ACC112 (cell line): ENCODE measurements at regions not wholly inside any gene's neighbourhood (a gene's known extent, or its start where the extent isn't known, plus 50 kb on each side); places are given as distances from the start of the nearest gene placed in this dataset.
"Not testable (repeated sequence)": the region's sequence is repeated elsewhere in the genome, so short reads cannot be mapped to it uniquely, and the experiment has no call there.

Experiments used
- H2AFZ ChIP-seq: fragments of 200-600 bp; sonication (generic); one replicate; pipeline ENCODE4 v1.6.0; 2017; ENCODE audit warnings: antibody characterized with exemption, low read length; ENCODE audit not compliant: unreplicated experiment
- H3K27ac ChIP-seq: fragments of 200-600 bp; sonication (generic); 2 replicates; pipeline ENCODE4 v1.5.1; 2014; ENCODE audit warnings: low read depth, mild to moderate bottlenecking, antibody characterized with exemption, low read length, moderate library complexity
- H3K27me3 ChIP-seq: fragments of 200-600 bp; sonication (generic); 2 replicates; pipeline ENCODE4 v1.6.1; 2014; ENCODE audit warnings: mild to moderate bottlenecking, antibody characterized with exemption, low read length, moderate library complexity, mixed read lengths; ENCODE audit not compliant: insufficient read depth
- H3K36me3 ChIP-seq: fragments of 200-600 bp; sonication (generic); 2 replicates; pipeline ENCODE4 v1.6.1; 2016; ENCODE audit warnings: mild to moderate bottlenecking, antibody characterized with exemption, low read length, moderate library complexity, mixed read lengths; ENCODE audit not compliant: insufficient read depth
- H3K4me1 ChIP-seq: fragments of 200-600 bp; sonication (generic); one replicate; pipeline ENCODE4 v1.6.1; 2016; ENCODE audit warnings: low read length, mixed read lengths; ENCODE audit not compliant: insufficient read depth, unreplicated experiment, control insufficient read depth
- H3K4me3 ChIP-seq: fragments of 200-600 bp; sonication (generic); 2 replicates; pipeline ENCODE4 v1.5.1; 2014; ENCODE audit warnings: mild to moderate bottlenecking, low read depth, low read length
- H3K79me2 ChIP-seq: fragments of 200-600 bp; sonication (generic); one replicate; pipeline ENCODE4 v1.6.0; 2016; ENCODE audit warnings: low read length; ENCODE audit not compliant: control insufficient read depth, unreplicated experiment, insufficient read depth

- H3K4me1 ChIP-seq: peaks cover 70% of the 10 kb centered on the region
- not testable (repeated sequence) for H3K4me3 ChIP-seq, H3K27ac ChIP-seq, H3K36me3 ChIP-seq, H2AFZ ChIP-seq, H3K27me3 ChIP-seq, H3K79me2 ChIP-seq
Observed at GRCh38 chr2:215533716-215534115, 97.8 kb upstream of the FN1 start.

- peak overlapping the region; percentile 27 for H2AFZ ChIP-seq
- peaks cover 3% of the 10 kb centered on the region for H3K79me2 ChIP-seq
- peaks cover 76% of the 10 kb centered on the region for H3K4me1 ChIP-seq
- H3K4me3 ChIP-seq: no peak overlapping the region
- no peaks in the 10 kb centered on the region for H3K27me3 ChIP-seq
- 0 out of 2 replicates have a peak, but pooled peaks cover 2% of the 10 kb centered on the region for H3K36me3 ChIP-seq
- H3K27ac ChIP-seq: peak overlapping the region; percentile 98
Observed at GRCh38 chr2:215532844-215533243, 97.0 kb upstream of the FN1 start.

- Histone ChIP-seq H3K4me1 (peaks cover 71% of the 10 kb centered on the region), H3K36me3 (0 out of 2 replicates have a peak, but pooled peaks cover 2% of the 10 kb centered on the region), H3K79me2 (peaks cover 3% of the 10 kb centered on the region), H2AFZ (peak overlapping the region; percentile 10), H3K27ac (peak overlapping the region; percentile 98), H3K4me3 (peak overlapping the region; percentile 18; the same call in 1 of the 2 replicates), H3K27me3 (no peaks in the 10 kb centered on the region)
Observed at GRCh38 chr2:215531284-215531683, 95.4 kb upstream of the FN1 start.

- no peak overlapping the region for H2AFZ ChIP-seq
- H3K27me3 ChIP-seq: no peaks in the 10 kb centered on the region
- H3K4me1 ChIP-seq: peaks cover 62% of the 10 kb centered on the region
- H3K4me3 ChIP-seq: peak overlapping the region; percentile 37; the same call in 1 of the 2 replicates
- H3K27ac ChIP-seq: peak overlapping the region; percentile 98
- 0 out of 2 replicates have a peak, but pooled peaks cover 2% of the 10 kb centered on the region for H3K36me3 ChIP-seq
- peaks cover 3% of the 10 kb centered on the region for H3K79me2 ChIP-seq
Observed at GRCh38 chr2:215530191-215530968, 94.5 kb upstream of the FN1 start.

GRCh38 chr2:215529271-215529670 lies 93.4 kb upstream of the FN1 start:
- Histone ChIP-seq H3K4me3 (peak overlapping the region; percentile 37), H3K4me1 (peaks cover 57% of the 10 kb centered on the region), H3K79me2 (peaks cover 3% of the 10 kb centered on the region), H2AFZ (no peak overlapping the region), H3K27ac (peak overlapping the region; percentile 98), H3K36me3 (0 out of 2 replicates have a peak, but pooled peaks cover 2% of the 10 kb centered on the region), H3K27me3 (no peaks in the 10 kb centered on the region)

GRCh38 chr2:215528555-215528954 lies 92.7 kb upstream of the FN1 start:
- H3K4me1 ChIP-seq: peaks cover 57% of the 10 kb centered on the region
- peak overlapping the region; percentile 19; the same call in 1 of the 2 replicates for H3K4me3 ChIP-seq
- peak overlapping the region; percentile 98 for H3K27ac ChIP-seq
- no peaks in the 10 kb centered on the region for H3K27me3 ChIP-seq
- H2AFZ ChIP-seq: no peak overlapping the region
- peaks cover 3% of the 10 kb centered on the region for H3K79me2 ChIP-seq
- 0 out of 2 replicates have a peak, but pooled peaks cover 2% of the 10 kb centered on the region for H3K36me3 ChIP-seq

GRCh38 chr2:215527736-215528135 lies 91.9 kb upstream of the FN1 start:
- no peaks in the 10 kb centered on the region for H3K36me3 ChIP-seq
- peaks cover 56% of the 10 kb centered on the region for H3K4me1 ChIP-seq
- peaks cover 3% of the 10 kb centered on the region for H3K79me2 ChIP-seq
- peak overlapping the region; percentile 98 for H3K27ac ChIP-seq
- no peaks in the 10 kb centered on the region for H3K27me3 ChIP-seq
- no peak overlapping the region for H3K4me3 ChIP-seq
- H2AFZ ChIP-seq: peak overlapping the region; percentile 42

GRCh38 chr2:215526341-215526740 lies 90.5 kb upstream of the FN1 start:
- Histone ChIP-seq H3K4me3 (no peak overlapping the region), H3K27me3 (no peaks in the 10 kb centered on the region), H3K79me2 (peaks cover 3% of the 10 kb centered on the region), H3K4me1 (peaks cover 42% of the 10 kb centered on the region), H3K27ac (no peak overlapping the region; the same call in 1 of the 2 replicates), H2AFZ (no peak overlapping the region), H3K36me3 (no peaks in the 10 kb centered on the region)

- Histone ChIP-seq H3K4me3 (no peak overlapping the region), H2AFZ (peak overlapping the region; percentile 7)
Observed at GRCh38 chr2:215522237-215522636, 86.4 kb upstream of the FN1 start.

GRCh38 chr2:215521031-215521430 lies 85.2 kb upstream of the FN1 start:
- H3K4me3 ChIP-seq: no peak overlapping the region
- H3K4me1 ChIP-seq: peaks cover 7% of the 10 kb centered on the region
- no peaks in the 10 kb centered on the region for H3K36me3 ChIP-seq
- H3K27ac ChIP-seq: no peak overlapping the region
- no peaks in the 10 kb centered on the region for H3K27me3 ChIP-seq
- H3K79me2 ChIP-seq: no peaks in the 10 kb centered on the region
- H2AFZ ChIP-seq: no peak overlapping the region

More at GRCh38 chr2:215522237-215522636, 86.4 kb upstream of the FN1 start:
- Histone ChIP-seq H3K79me2 (no peaks in the 10 kb centered on the region), H3K27me3 (no peaks in the 10 kb centered on the region), H3K27ac (no peak overlapping the region), H3K4me1 (peaks cover 9% of the 10 kb centered on the region), H3K36me3 (no peaks in the 10 kb centered on the region)

GRCh38 chr2:215517391-215517790 lies 81.5 kb upstream of the FN1 start:
- H3K79me2 ChIP-seq: no peaks in the 10 kb centered on the region
- no peak overlapping the region for H3K4me3 ChIP-seq

More at GRCh38 chr2:215517391-215517790, 81.5 kb upstream of the FN1 start:
- peaks cover 7% of the 10 kb centered on the region for H3K4me1 ChIP-seq
- H3K27me3 ChIP-seq: no peaks in the 10 kb centered on the region
- no peak overlapping the region for H3K27ac ChIP-seq
- no peaks in the 10 kb centered on the region for H3K36me3 ChIP-seq
- H2AFZ ChIP-seq: no peak overlapping the region
